K562 (cell line): ENCODE measurements at regions not wholly inside any gene's neighbourhood (a gene's known extent, or its start where the extent isn't known, plus 50 kb on each side); places are given as distances from the start of the nearest gene placed in this dataset.
A peak's percentile ranks its signal among the peaks of the same experiment; 100 is the strongest.

Source experiments
- ATAC-seq: fragments of 200-7000 bp; cut with Tn5 transposase; 3 replicates; pipeline ENCODE4 v1.9.1; 2020; ENCODE audit warnings: moderate library complexity
- BruUV-seq: library from RNA; stranded (reverse); fragments of 400-500 nt; replicated peaks from 2 replicates; lab custom pipeline; 2021; lab: Mats Ljungman, UMichigan
- CTCF ChIA-PET: fragments of 300-600 bp; formaldehyde crosslinking; extraction: SDS; loops from one replicate; lab custom pipeline; 2021; ENCODE audit warnings: low intra/inter-chr PET ratio; lab: Yijun Ruan, JAX
- POLR2A ChIA-PET: fragments of 300-600, 350-650 bp; sonication (Branson Sonifier 250); formaldehyde crosslinking; extraction: SDS; loops from one replicate; lab custom pipeline; 2021; ENCODE audit warnings: antibody characterized with exemption, inconsistent platforms; lab: Yijun Ruan, JAX
- DNase-seq, 4 experiments: peaks; one replicate each; pipeline versions ENCODE4 v3.0.0 to v3.0.0-alpha.2; 2011 to 2018; ENCODE audit warnings: low spot score in 3 of 4, mixed read lengths in 3 of 4; ENCODE audit errors: extremely low read depth in 1 of 4
- FAIRE-seq: peaks from 2 replicates; lab custom pipeline; 2011; peaks lifted over from hg19 to GRCh38; lab: Jason Lieb, UNC
- H2AFZ ChIP-seq: 2 replicates; pipeline ENCODE4 v1.6.0; 2011; ENCODE audit warnings: low read depth, low read length, control low read depth, inconsistent platforms
- H3K27ac ChIP-seq: fragments of 200-600 bp; 3 replicates; pipeline ENCODE4 v1.8.0; 2011; ENCODE audit warnings: low read depth, mild to moderate bottlenecking, control low read depth, inconsistent platforms, low read length, moderate library complexity, mixed read lengths; ENCODE audit errors: extremely low read depth
- H3K27me3 ChIP-seq, 2 experiments: fragments of 300-600 bp in 1 of 2; 2 replicates in 1 of 2; 3 replicates in 1 of 2; pipeline versions ENCODE4 v1.6.0 to v1.8.0; 2011; ENCODE audit warnings: inconsistent platforms in 2 of 2, low read length in 2 of 2, mild to moderate bottlenecking in 1 of 2, mixed read lengths in 1 of 2, moderate library complexity in 1 of 2; ENCODE audit not compliant: control insufficient read depth in 2 of 2, insufficient read depth in 2 of 2
- H3K36me3 ChIP-seq: fragments of 300-600 bp; 3 replicates; pipeline ENCODE4 v1.8.0; 2011; ENCODE audit warnings: mild to moderate bottlenecking, low read length, inconsistent platforms; ENCODE audit not compliant: control insufficient read depth, insufficient read depth
- H3K4me1 ChIP-seq, 2 experiments: fragments of 200-600 bp in 1 of 2; replicated peaks in 1 of 2; 2 replicates in 1 of 2; 3 replicates in 1 of 2; pipeline versions ENCODE4 v1.5.1 to v1.8.0; 2011; ENCODE audit warnings: inconsistent platforms in 2 of 2, low read length in 2 of 2, mild to moderate bottlenecking in 1 of 2, mixed read lengths in 1 of 2, moderate library complexity in 1 of 2; ENCODE audit not compliant: control insufficient read depth in 2 of 2, insufficient read depth in 2 of 2
- H3K4me2 ChIP-seq: 2 replicates; pipeline ENCODE4 v1.6.1; 2011; ENCODE audit warnings: low read length, control low read depth, inconsistent platforms, mixed read lengths; ENCODE audit not compliant: insufficient read depth
- H3K4me3 ChIP-seq: fragments of 200-600 bp; sonication (generic), shearing (Covaris generic); 2 replicates; pipeline ENCODE4 v1.5.1; 2016; ENCODE audit warnings: control low read depth, inconsistent platforms
- H3K79me2 ChIP-seq: fragments of 200-600 bp; 3 replicates; pipeline ENCODE4 v1.8.0; 2011; ENCODE audit warnings: low read length, inconsistent platforms; ENCODE audit not compliant: control insufficient read depth, insufficient read depth
- H3K9ac ChIP-seq, 2 experiments: 2 replicates each; pipeline versions ENCODE4 v1.6.0 to v1.6.1; 2011; ENCODE audit warnings: low read depth in 2 of 2, low read length in 2 of 2, control low read depth in 1 of 2, inconsistent platforms in 1 of 2, mild to moderate bottlenecking in 1 of 2, mixed read lengths in 1 of 2; ENCODE audit not compliant: insufficient read depth in 1 of 2
- H3K9me1 ChIP-seq: one replicate; pipeline ENCODE4 v1.6.0; 2011; ENCODE audit warnings: inconsistent platforms, mild to moderate bottlenecking, low read length, moderate library complexity; ENCODE audit not compliant: control insufficient read depth, insufficient read depth
- H3K9me3 ChIP-seq: replicated peaks from 2 replicates; pipeline ENCODE4 v1.5.1; 2011; ENCODE audit warnings: low read depth, low read length, inconsistent platforms; ENCODE audit not compliant: control insufficient read depth, insufficient read depth
- H4K20me1 ChIP-seq: replicated peaks from 2 replicates; pipeline ENCODE4 v1.6.1; 2011; ENCODE audit warnings: low read length, inconsistent platforms, mixed read lengths; ENCODE audit not compliant: control insufficient read depth, insufficient read depth
- CHAMP1 ChIP-seq: fragments of 450-650 bp; IDR thresholded peaks from 2 replicates; pipeline ENCODE4 v1.6.1; 2016; ENCODE audit warnings: mild to moderate bottlenecking
- FOXM1 ChIP-seq, 2 experiments: fragments of 450-650 bp in 1 of 2; sonication (generic) in 1 of 2; formaldehyde crosslinking in 1 of 2; IDR thresholded peaks; 2 replicates each; pipeline versions ENCODE4 v1.6.1 to v1.9.0; 2017 to 2022; ENCODE audit warnings: low read depth in 2 of 2, mild to moderate bottlenecking in 2 of 2, missing genetic modification reagents in 1 of 2, moderate library complexity in 1 of 2
- KAT2B ChIP-seq: IDR thresholded peaks from one replicate; pipeline ENCODE4 v1.6.1; 2012; ENCODE audit warnings: low read depth, mild to moderate bottlenecking, control low read depth, inconsistent platforms, low read length, moderate library complexity
- MBD1 ChIP-seq: fragments of 250-450 bp; sonication (Bioruptor Pico); IDR thresholded peaks from 2 replicates; pipeline ENCODE4 v1.8.0; 2022; ENCODE audit warnings: inconsistent platforms
- RBM34 ChIP-seq: fragments of 200-400 bp; formaldehyde crosslinking; IDR thresholded peaks from 2 replicates; pipeline ENCODE4 v1.6.1; 2018; ENCODE audit warnings: low read length, borderline replicate concordance; ENCODE audit not compliant: insufficient read depth
- SIRT6 ChIP-seq: IDR thresholded peaks from one replicate; pipeline ENCODE4 v1.6.1; 2012; ENCODE audit warnings: low read depth, mild to moderate bottlenecking, control low read depth, inconsistent platforms, low read length, moderate library complexity
- SREBF2 ChIP-seq: sonication (generic); formaldehyde crosslinking; IDR thresholded peaks from 2 replicates; pipeline ENCODE4 v1.4.0; 2020; ENCODE audit warnings: mild to moderate bottlenecking, missing genetic modification reagents
- THAP7 ChIP-seq: fragments of 250-450 bp; sonication (Bioruptor Pico); IDR thresholded peaks from 2 replicates; pipeline ENCODE4 v1.5.0; 2021
- ZKSCAN1 ChIP-seq: fragments of 150-350 bp; IDR thresholded peaks from 2 replicates; pipeline ENCODE4 v1.6.1; 2016; ENCODE audit warnings: low read depth, low read length
- ZNF764 ChIP-seq: fragments of 250-450 bp; sonication (Bioruptor Pico); IDR thresholded peaks from 2 replicates; pipeline ENCODE4 v1.4.0; 2020; ENCODE audit warnings: low read depth, mild to moderate bottlenecking, moderate library complexity
- WGBS: fragments of 100-300 bp; shearing (Covaris generic); methylation state at CpG from one replicate; pipeline ENCODE4 v1.1.6; 2016; ENCODE audit warnings: low coverage, mixed read lengths; ENCODE audit not compliant: insufficient coverage; ENCODE audit errors: missing lambda C conversion rate; 5-methylcytosine and 5-hydroxymethylcytosine counted together
- in situ Hi-C: fragments of 300-500 bp; cut with MboI; formaldehyde crosslinking; loops from 4 replicates; pipeline ENCODE4 v1.15.0; 2018; ENCODE audit warnings: inconsistent platforms, mixed read lengths
- intact Hi-C: fragments of 100-400 bp; cut with micrococcal nuclease; formaldehyde crosslinking; loops from 2 replicates; pipeline ENCODE4 v1.14.2; 2022

GRCh38 chr2:12091201-12091806, 344.9 kb downstream of the LPIN1 start:
- peak overlapping the region; percentile 29; the same call in 1 of the 2 replicates for H2AFZ ChIP-seq
- no peak for ATAC-seq
- no peak for TF ChIP-seq ZNF764 (CRISPR knock-in tag)
- no peak for TF ChIP-seq THAP7 (CRISPR knock-in tag)
- TF ChIP-seq SIRT6, result no peak
- TF ChIP-seq ZKSCAN1, result no peak
- TF ChIP-seq KAT2B, result no peak
- no peak for TF ChIP-seq MBD1 (CRISPR knock-in tag)
- no peak for TF ChIP-seq CHAMP1
- no peak for TF ChIP-seq SREBF2
- no peak for TF ChIP-seq RBM34
- no peak for TF ChIP-seq FOXM1 (IDR thresholded peaks at IDR 0.05; ENCODE audit: low read depth)
- TF ChIP-seq FOXM1 (CRISPR knock-in tag; IDR thresholded peaks at IDR 0.05; ENCODE audit: low read depth), result no peak
- TF ChIP-seq, all 486 proteins: peak for 0
- Histone ChIP-seq H3K9ac (no peak overlapping the region), H3K4me1 (no peaks in the 10 kb centered on the region), H3K9me3 (no peaks in the 10 kb centered on the region), H3K27me3 (no peaks in the 10 kb centered on the region), H4K20me1 (no peaks in the 10 kb centered on the region), H3K79me2 (no peaks in the 10 kb centered on the region), H3K36me3 (no peaks in the 10 kb centered on the region), H3K27ac (no peak overlapping the region), H3K9me1 (no peaks in the 10 kb centered on the region), H3K4me2 (no peak overlapping the region), H3K4me3 (no peak overlapping the region)
- ChIA-PET POLR2A (interaction anchor here (0.6 kb wide), 1 partner anchor 110 kb away, joined by 3 read pairs; no protein-coding TSS in a partner anchor), CTCF (no interaction called here)
- FAIRE-seq (no peak), DNase-seq (no peak)
- in situ Hi-C loops (no loop called here), intact Hi-C loops (no loop called here)
- no TSS peak for BruUV-seq
- WGBS, result 57% methylated on average over 4 of the region's 4 CpGs
